Astrocyte (in vitro differentiated cells and primary cell): ENCODE measurements at regions not wholly inside any gene's neighbourhood (a gene's known extent, or its start where the extent isn't known, plus 50 kb on each side); places are given as distances from the start of the nearest gene placed in this dataset.
A peak's percentile ranks its signal among the peaks of the same experiment; 100 is the strongest.

ENCODE experiments used
- DNase-seq: peaks from one replicate; pipeline ENCODE4 v3.0.0-alpha.2; 2010; ENCODE audit warnings: low read depth
- FAIRE-seq: peaks from 2 replicates; lab custom pipeline; 2011; peaks lifted over from hg19 to GRCh38; lab: Jason Lieb, UNC
- H2AFZ ChIP-seq: 2 replicates; pipeline ENCODE4 v1.6.0; 2012; ENCODE audit warnings: low read depth, low read length, inconsistent platforms
- H3K27ac ChIP-seq: 2 replicates; pipeline ENCODE4 v1.5.1; 2011; ENCODE audit warnings: low read depth, low read length, inconsistent platforms
- H3K27me3 ChIP-seq: 2 replicates; pipeline ENCODE4 v1.6.0; 2011; ENCODE audit warnings: low read length, inconsistent platforms; ENCODE audit not compliant: insufficient read depth
- H3K36me3 ChIP-seq: 2 replicates; pipeline ENCODE4 v1.5.1; 2011; ENCODE audit warnings: low read length, inconsistent platforms; ENCODE audit not compliant: insufficient read depth
- H3K4me1 ChIP-seq: 2 replicates; pipeline ENCODE4 v1.5.1; 2011; ENCODE audit warnings: low read length, inconsistent platforms; ENCODE audit not compliant: insufficient read depth
- H3K4me2 ChIP-seq: 2 replicates; pipeline ENCODE4 v1.6.0; 2012; ENCODE audit warnings: low read length, inconsistent platforms
- H3K4me3 ChIP-seq: 2 replicates; pipeline ENCODE4 v1.5.1; 2011; ENCODE audit warnings: low read depth, mild to moderate bottlenecking, low read length, inconsistent platforms; ENCODE audit not compliant: insufficient read depth
- H3K79me2 ChIP-seq: 2 replicates; pipeline ENCODE4 v1.6.0; 2012; ENCODE audit warnings: mild to moderate bottlenecking, low read length, inconsistent platforms; ENCODE audit not compliant: insufficient read depth
- H3K9ac ChIP-seq: 2 replicates; pipeline ENCODE4 v1.6.0; 2012; ENCODE audit warnings: mild to moderate bottlenecking, low read length, inconsistent platforms
- H3K9me3 ChIP-seq: 2 replicates; pipeline ENCODE4 v1.5.1; 2012; ENCODE audit warnings: low read depth, mild to moderate bottlenecking, low read length, inconsistent platforms; ENCODE audit not compliant: insufficient read depth
- H4K20me1 ChIP-seq: 2 replicates; pipeline ENCODE4 v1.6.0; 2012; ENCODE audit warnings: low read length, inconsistent platforms; ENCODE audit not compliant: insufficient read depth
- H3K27ac Mint-ChIP-seq: one replicate; pipeline ENCODE4 v1.8.0; 2021; ENCODE audit warnings: mild to moderate bottlenecking, mixed read lengths; ENCODE audit not compliant: unreplicated experiment
- H3K27me3 Mint-ChIP-seq: one replicate; pipeline ENCODE4 v1.8.0; 2021; ENCODE audit warnings: low read depth, mixed read lengths; ENCODE audit not compliant: unreplicated experiment
- H3K36me3 Mint-ChIP-seq: one replicate; pipeline ENCODE4 v1.8.0; 2021; ENCODE audit warnings: low read depth, mixed read lengths; ENCODE audit not compliant: unreplicated experiment
- H3K4me1 Mint-ChIP-seq: one replicate; pipeline ENCODE4 v1.8.0; 2021; ENCODE audit warnings: low read depth, mixed read lengths; ENCODE audit not compliant: unreplicated experiment
- H3K4me3 Mint-ChIP-seq: one replicate; pipeline ENCODE4 v1.8.0; 2021; ENCODE audit warnings: mild to moderate bottlenecking, moderate library complexity, mixed read lengths; ENCODE audit not compliant: unreplicated experiment
- H3K9me3 Mint-ChIP-seq: one replicate; pipeline ENCODE4 v1.8.0; 2021; ENCODE audit warnings: mild to moderate bottlenecking, mixed read lengths; ENCODE audit not compliant: unreplicated experiment
- EZH2 ChIP-seq: IDR thresholded peaks from 2 replicates; pipeline ENCODE4 v1.6.1; 2012; ENCODE audit warnings: mild to moderate bottlenecking, low read length, inconsistent platforms; ENCODE audit not compliant: insufficient read depth
- TF ChIP-seq, protein P1 (sequence below): IDR thresholded peaks from 2 replicates; pipeline ENCODE4 v1.5.1; 2011; ENCODE audit warnings: low read depth, mild to moderate bottlenecking, inconsistent platforms, low read length, moderate library complexity; ENCODE audit not compliant: insufficient read depth

DNA sequence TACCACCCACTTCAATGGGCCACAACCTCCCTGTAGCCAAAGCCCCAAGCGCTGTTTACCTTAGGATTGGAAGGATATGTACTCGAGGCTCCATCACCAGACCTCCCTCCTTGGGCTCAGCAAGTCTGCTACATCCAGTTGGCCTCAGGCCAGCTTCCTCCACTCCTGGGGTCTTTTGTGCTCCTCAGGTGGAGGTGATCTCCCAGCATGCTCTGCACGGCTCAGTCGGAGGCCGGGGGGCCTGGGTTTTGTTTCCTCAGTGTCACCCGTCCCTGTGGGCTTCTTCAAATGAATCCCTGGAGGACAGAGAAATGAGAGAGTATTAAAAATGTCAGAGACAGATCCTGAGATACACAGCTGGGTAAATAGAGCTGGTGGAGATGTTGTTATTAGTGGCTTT is 723.1 kb upstream of the TBX3 start:
- H3K4me3 Mint-ChIP-seq, result no peak overlapping the region
- H3K4me3 ChIP-seq, result no peak overlapping the region
- H3K79me2 ChIP-seq, result no peaks in the 10 kb centered on the region
- no peaks in the 10 kb centered on the region for H4K20me1 ChIP-seq
- H3K9ac ChIP-seq, result no peak overlapping the region
- no peak for FAIRE-seq
- H3K27ac Mint-ChIP-seq, result no peak overlapping the region
- no peak overlapping the region for H3K27ac ChIP-seq
- no peaks in the 10 kb centered on the region for H3K27me3 Mint-ChIP-seq
- no peaks in the 10 kb centered on the region for H3K27me3 ChIP-seq
- no peak overlapping the region for H2AFZ ChIP-seq
- TF ChIP-seq, protein P1, sequence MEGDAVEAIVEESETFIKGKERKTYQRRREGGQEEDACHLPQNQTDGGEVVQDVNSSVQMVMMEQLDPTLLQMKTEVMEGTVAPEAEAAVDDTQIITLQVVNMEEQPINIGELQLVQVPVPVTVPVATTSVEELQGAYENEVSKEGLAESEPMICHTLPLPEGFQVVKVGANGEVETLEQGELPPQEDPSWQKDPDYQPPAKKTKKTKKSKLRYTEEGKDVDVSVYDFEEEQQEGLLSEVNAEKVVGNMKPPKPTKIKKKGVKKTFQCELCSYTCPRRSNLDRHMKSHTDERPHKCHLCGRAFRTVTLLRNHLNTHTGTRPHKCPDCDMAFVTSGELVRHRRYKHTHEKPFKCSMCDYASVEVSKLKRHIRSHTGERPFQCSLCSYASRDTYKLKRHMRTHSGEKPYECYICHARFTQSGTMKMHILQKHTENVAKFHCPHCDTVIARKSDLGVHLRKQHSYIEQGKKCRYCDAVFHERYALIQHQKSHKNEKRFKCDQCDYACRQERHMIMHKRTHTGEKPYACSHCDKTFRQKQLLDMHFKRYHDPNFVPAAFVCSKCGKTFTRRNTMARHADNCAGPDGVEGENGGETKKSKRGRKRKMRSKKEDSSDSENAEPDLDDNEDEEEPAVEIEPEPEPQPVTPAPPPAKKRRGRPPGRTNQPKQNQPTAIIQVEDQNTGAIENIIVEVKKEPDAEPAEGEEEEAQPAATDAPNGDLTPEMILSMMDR, result no peak
- TF ChIP-seq EZH2, result no peak
- no peak overlapping the region for H3K4me2 ChIP-seq
- H3K36me3 Mint-ChIP-seq, result no peaks in the 10 kb centered on the region
- no peaks in the 10 kb centered on the region for H3K36me3 ChIP-seq
- peaks cover 9% of the 10 kb centered on the region for H3K4me1 Mint-ChIP-seq
- DNase-seq, result no peak
- H3K9me3 ChIP-seq, result no peaks in the 10 kb centered on the region
- H3K9me3 Mint-ChIP-seq, result no peaks in the 10 kb centered on the region
- peaks cover 11% of the 10 kb centered on the region for H3K4me1 ChIP-seq

DNA sequence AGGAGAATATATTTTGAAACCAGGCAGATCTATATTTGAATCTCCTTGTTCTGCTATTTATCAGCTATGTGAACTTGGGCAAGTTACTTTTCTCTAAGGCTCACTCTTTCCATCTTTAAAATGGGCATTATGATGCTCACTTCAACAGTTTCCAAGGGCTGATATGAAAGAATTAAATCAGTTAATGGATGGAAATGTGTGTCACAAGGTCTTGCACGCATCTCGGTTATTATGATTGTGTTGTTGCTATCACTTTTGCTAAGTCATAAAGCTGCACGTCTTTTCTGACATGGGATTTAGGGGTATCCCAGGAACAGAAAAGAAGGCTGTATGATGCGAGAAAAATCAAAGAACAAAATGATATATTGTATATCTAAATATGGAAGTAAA is 721.5 kb upstream of the TBX3 start:
- Mint-ChIP-seq H3K27ac (peak overlapping the region; percentile 28), H3K27me3 (no peaks in the 10 kb centered on the region), H3K4me3 (no peak overlapping the region), H3K4me1 (peaks cover 9% of the 10 kb centered on the region), H3K36me3 (no peaks in the 10 kb centered on the region), H3K9me3 (no peaks in the 10 kb centered on the region)
- TF ChIP-seq, protein P1, result no peak
- TF ChIP-seq EZH2, result no peak
- H3K4me1 ChIP-seq, result peaks cover 11% of the 10 kb centered on the region
- H3K27me3 ChIP-seq, result no peaks in the 10 kb centered on the region
- H3K9ac ChIP-seq, result peak overlapping the region; percentile 22
- H4K20me1 ChIP-seq, result no peaks in the 10 kb centered on the region
- no peaks in the 10 kb centered on the region for H3K36me3 ChIP-seq
- H3K9me3 ChIP-seq, result no peaks in the 10 kb centered on the region
- no peak for DNase-seq
- no peak for FAIRE-seq
- no peak overlapping the region for H3K4me3 ChIP-seq
- no peak overlapping the region for H2AFZ ChIP-seq
- peak overlapping the region; percentile 58 for H3K27ac ChIP-seq
- no peaks in the 10 kb centered on the region for H3K79me2 ChIP-seq
- H3K4me2 ChIP-seq, result peak overlapping the region; percentile 73

DNA sequence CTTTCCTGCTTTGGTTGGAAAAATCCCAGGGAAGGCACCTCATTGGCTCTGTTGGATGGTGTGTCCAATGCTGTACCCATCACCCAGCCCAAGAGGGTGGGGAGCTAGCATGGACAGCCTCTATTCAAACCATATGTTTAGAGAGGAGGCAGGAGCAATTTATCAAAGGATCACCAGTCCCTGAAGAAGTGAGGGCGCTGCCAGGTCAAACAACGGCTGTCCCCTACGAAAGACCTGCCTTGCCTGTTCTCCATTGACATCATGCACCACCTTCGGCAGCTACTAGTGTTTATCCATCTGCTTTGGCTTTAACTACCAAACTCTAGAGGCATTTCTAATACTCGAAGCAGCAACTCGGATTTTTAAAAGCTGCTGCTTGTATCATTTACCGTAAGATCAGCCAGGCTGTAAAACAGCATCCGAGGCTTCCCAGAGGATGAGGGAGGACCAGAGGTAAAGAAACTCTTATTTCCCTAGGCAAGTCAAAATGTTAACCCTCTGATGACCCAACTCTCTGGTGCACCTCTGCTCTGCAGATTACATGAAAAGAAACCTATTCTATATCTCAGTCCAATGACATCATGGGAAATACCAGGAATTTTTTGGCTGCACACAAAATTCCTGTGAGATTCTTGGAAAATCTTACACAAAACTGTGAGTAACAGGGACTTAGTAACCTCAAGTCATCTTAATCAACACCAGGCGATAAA is 720.9 kb upstream of the TBX3 start:
- Histone ChIP-seq H3K79me2 (no peaks in the 10 kb centered on the region), H3K4me2 (peak overlapping the region; percentile 73), H3K9ac (peak overlapping the region; percentile 38), H3K27me3 (no peaks in the 10 kb centered on the region), H3K27ac (peak overlapping the region; percentile 59), H2AFZ (no peak overlapping the region), H3K9me3 (no peaks in the 10 kb centered on the region), H3K4me3 (no peak overlapping the region), H4K20me1 (no peaks in the 10 kb centered on the region), H3K4me1 (peaks cover 11% of the 10 kb centered on the region), H3K36me3 (no peaks in the 10 kb centered on the region)
- peak; percentile 94 for DNase-seq
- Mint-ChIP-seq H3K36me3 (no peaks in the 10 kb centered on the region), H3K4me1 (peaks cover 9% of the 10 kb centered on the region), H3K27ac (peak overlapping the region; percentile 28), H3K9me3 (no peaks in the 10 kb centered on the region), H3K4me3 (no peak overlapping the region), H3K27me3 (no peaks in the 10 kb centered on the region)
- FAIRE-seq, result peak; percentile 97
- TF ChIP-seq EZH2, result no peak
- TF ChIP-seq, protein P1, result no peak
